HuH-7 (cell line): ENCODE measurements at regions not wholly inside any gene's neighbourhood (a gene's known extent, or its start where the extent isn't known, plus 50 kb on each side); places are given as distances from the start of the nearest gene placed in this dataset.

Source experiments
- DNase-seq: peaks from one replicate; pipeline ENCODE4 v3.0.0; 2011; ENCODE audit warnings: low spot score

- DNase-seq: peak; percentile 58
These were observed 223.6 kb upstream of the CITED2 start for GRCh38 chr6:139597771-139598755.

GRCh38 chr6:139597087-139597763 lies 222.8 kb upstream of the CITED2 start:
- no peak for DNase-seq

GRCh38 chr6:139595183-139595582 lies 220.7 kb upstream of the CITED2 start:
- DNase-seq: no peak

DNA sequence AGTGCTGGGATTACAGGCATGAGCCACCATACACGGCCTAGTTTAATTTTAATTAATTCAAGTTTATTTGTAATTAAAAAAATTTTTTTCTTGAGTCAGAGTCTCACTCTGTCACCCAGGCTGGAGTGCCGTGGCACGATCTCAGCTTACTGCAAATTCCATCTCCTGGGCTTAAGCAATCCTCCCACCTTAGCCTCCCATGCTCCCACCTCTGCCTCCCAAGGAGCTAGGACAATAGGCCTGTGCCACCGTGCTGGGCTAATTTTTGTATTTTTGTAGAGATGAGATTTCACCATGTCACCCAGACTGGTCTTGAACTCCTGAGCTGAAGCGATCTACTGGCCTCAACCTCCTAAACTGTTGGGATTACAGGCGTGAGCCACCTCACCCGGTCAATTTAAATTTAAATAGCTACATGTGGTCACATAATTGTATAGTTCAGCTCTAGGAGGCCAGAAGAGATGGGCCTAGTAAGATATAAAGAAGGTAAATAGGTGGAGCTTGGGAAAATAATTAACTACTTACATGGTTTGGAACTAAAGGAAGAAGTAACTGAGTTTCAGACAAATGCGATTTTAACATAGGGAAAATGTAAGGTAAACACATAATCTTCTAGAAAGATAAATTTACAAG lies 220.0 kb upstream of the CITED2 start:
- DNase-seq: no peak

DNA sequence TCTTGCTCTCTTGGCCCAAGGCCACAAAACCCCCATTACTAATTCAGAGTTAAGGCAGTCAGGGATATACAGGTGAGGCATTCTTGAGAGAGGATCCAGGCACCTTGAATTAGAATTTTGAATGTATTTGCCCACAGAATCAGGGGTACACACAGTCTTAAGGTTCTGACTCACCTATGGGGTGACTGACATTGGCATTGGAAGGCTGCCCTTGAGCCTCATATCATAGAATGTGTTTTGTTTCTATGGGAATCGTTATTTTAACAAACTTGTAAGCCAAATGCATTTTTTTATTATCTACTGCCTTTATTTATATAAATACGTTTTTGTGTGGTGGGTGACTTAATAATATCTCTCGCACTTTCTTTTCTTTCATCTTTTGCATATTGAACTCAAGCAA lies 218.6 kb upstream of the CITED2 start:
- no peak for DNase-seq

- no peak for DNase-seq
These were observed 217.6 kb upstream of the CITED2 start for GRCh38 chr6:139592011-139592410.

GRCh38 chr6:139591075-139591865 lies 216.8 kb upstream of the CITED2 start:
- DNase-seq: no peak

GRCh38 chr6:139590206-139590605 lies 215.8 kb upstream of the CITED2 start:
- no peak for DNase-seq

- peak; percentile 28 for DNase-seq
These were observed 214.5 kb upstream of the CITED2 start for GRCh38 chr6:139588734-139589593.

GRCh38 chr6:139588076-139588639 lies 213.7 kb upstream of the CITED2 start:
- peak; percentile 32 for DNase-seq

DNA sequence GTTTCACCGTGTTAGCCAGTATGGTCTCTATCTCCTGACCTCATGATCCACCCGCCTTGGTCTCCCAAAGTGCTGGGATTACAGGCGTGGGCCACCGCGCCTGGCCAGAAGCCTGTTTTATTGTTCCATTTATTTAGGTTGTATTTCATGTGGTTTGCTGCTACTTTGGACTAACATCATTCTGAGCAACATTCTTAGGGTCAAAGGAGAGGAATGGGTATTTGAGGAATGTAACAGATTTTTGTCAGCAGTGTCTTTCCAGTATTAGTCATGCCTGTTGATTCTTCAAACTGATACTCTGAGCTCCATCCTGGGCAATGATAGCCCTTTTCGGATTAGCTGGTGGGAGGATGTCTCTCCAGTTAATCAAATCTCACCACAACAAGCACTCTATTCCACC lies 213.0 kb upstream of the CITED2 start:
- DNase-seq: no peak

- DNase-seq: no peak
These were observed 211.8 kb upstream of the CITED2 start for GRCh38 chr6:139586273-139586672.

DNA sequence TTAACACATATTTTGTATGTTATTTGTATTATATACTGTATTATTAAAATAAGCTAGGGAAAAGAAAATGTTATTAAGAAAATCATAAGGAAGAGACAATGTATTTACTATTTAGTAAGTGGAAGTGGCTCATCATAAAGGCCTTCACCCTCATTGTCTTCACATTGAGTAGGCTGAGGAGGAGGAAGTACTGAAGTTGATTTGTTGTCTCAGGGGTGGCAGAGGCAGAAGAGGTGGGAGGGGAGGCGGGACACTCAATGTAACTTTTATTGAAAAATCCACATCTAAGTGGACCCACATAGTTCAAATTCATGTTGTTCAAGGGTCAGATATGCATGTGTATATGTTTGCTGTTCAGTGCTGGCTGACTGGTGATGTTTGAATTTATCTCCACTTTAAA lies 210.2 kb upstream of the CITED2 start:
- no peak for DNase-seq

- DNase-seq: no peak
These were observed 209.0 kb upstream of the CITED2 start for GRCh38 chr6:139583420-139583819.

GRCh38 chr6:139582956-139583355 lies 208.5 kb upstream of the CITED2 start:
- DNase-seq: no peak

DNA sequence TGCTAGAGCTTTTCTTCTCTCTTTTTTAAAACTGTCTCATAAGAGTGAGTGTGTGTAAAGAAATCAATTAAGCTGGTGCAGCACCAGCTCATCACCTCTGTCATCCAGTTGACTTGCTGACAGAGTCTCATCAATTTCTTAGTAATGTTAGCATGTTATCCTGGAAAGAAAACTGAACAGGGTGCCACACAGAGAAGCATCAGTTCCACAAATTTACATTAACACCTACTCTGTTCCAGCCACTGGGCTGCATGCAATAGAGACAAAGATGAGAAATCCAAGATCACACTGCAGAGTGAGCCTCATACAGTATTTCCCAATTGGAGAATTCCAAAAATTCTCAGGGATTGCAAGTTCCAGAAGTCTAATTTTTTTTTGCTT lies 207.0 kb upstream of the CITED2 start:
- no peak for DNase-seq

GRCh38 chr6:139580592-139581484 lies 206.4 kb upstream of the CITED2 start:
- DNase-seq: no peak

GRCh38 chr6:139577763-139578604 lies 203.5 kb upstream of the CITED2 start:
- DNase-seq: no peak
